ENCODE measurements at regions not wholly inside any gene's neighbourhood (a gene's known extent, or its start where the extent isn't known, plus 50 kb on each side); places are given as distances from the start of the nearest gene placed in this dataset.

DNA sequence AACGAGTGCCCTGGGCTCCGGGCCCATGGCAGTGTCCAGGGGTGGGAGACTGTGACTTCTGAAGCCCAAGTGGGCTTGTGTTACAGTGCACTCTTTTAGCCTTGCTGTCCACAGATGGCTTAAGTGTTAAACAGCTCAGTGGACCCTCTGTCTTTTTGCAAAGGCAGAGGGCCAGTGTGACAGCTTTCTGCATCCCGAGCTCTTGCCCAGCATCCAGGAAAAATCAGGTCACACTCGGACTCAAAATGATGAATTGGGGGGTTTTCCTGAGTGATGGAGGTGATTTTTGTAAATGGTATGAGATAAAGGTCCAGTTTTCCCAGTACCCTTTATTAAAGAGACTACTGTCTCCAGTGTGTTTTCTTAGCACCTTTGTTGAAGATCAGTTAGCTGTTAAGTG, 321.3 kb upstream of the GRAMD2B start (continued):
- TF ChIP-seq HSF1 (IDR thresholded peaks at IDR 0.05; ENCODE audit: low read depth, low read length), result no peak
- no peak for TF ChIP-seq SPI1 (IDR thresholded peaks at IDR 0.05; ENCODE audit: borderline replicate concordance, insufficient read depth, low read depth, low read length)
- TF ChIP-seq NRF1 (conservative IDR thresholded peaks at IDR 0.05; ENCODE audit: low read depth, low read length), result no peak
- TF ChIP-seq SMC3 (IDR thresholded peaks at IDR 0.05; ENCODE audit: borderline replicate concordance, low read length), result no peak
- TF ChIP-seq EGR1 (IDR thresholded peaks at IDR 0.05; ENCODE audit: borderline replicate concordance in 1 of 2, low read depth in 2 of 2, low read length in 2 of 2), result no peak
- no peak for TF ChIP-seq CHD4 (IDR thresholded peaks at IDR 0.05)
- TF ChIP-seq NKRF (conservative IDR thresholded peaks at IDR 0.05), result no peak
- TF ChIP-seq RFX5 (IDR thresholded peaks at IDR 0.05; ENCODE audit: low read depth, low read length), result no peak

DNA sequence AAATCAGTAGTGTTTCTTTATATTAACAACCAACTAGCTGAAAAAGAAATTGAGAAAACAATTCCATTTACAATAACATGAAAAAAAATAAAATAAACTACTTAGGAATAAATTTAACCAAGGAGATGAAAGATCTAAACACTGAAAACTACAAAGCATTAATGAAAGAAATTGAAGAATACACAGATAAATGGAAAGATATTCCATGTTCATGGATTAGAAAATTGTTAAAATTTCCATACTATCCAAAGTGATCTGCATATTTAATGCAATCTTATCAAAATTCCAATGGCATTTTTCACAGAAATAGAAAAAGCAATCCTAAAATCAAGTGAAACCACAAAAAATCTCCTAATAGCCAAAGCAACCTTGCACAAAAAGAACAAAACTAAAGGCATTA, 320.2 kb upstream of the GRAMD2B start:
- Histone ChIP-seq H3K4me2 (ENCODE audit: control insufficient read depth, insufficient read depth) (no peak overlapping the region), H2AFZ (ENCODE audit: control insufficient read depth, low read depth, low read length) (no peak overlapping the region), H3K36me3 (ENCODE audit: control insufficient read depth in 2 of 2, insufficient read depth in 2 of 2, low read length in 1 of 2) (no peaks in the 10 kb centered on the region), H3K27me3 (replicated peaks in 1 of 2; ENCODE audit: control insufficient read depth in 2 of 2, insufficient read depth in 2 of 2, low read length in 1 of 2) (no peaks in the 10 kb centered on the region; a peak in 1 of 4 replicates), H4K20me1 (ENCODE audit: control insufficient read depth, insufficient read depth) (no peaks in the 10 kb centered on the region), H3K9ac (ENCODE audit: control insufficient read depth, insufficient read depth, low read length) (no peak overlapping the region), H3K79me2 (ENCODE audit: control insufficient read depth, insufficient read depth, low read length) (no peaks in the 10 kb centered on the region), H3K9me3 (replicated peaks; ENCODE audit: control insufficient read depth, insufficient read depth, low read length) (no peaks in the 10 kb centered on the region), H3K27ac (ENCODE audit: control insufficient read depth, insufficient read depth) (no peak overlapping the region), H3K4me1 (ENCODE audit: control insufficient read depth, insufficient read depth, low read length) (no peaks in the 10 kb centered on the region), H3K4me3 (no peak overlapping the region)
- ATAC-seq (no peak), DNase-seq (ENCODE audit: low read depth, low spot score) (no peak), FAIRE-seq (no peak)
- ChIA-PET POLR2A (no interaction called here), RAD21 (ENCODE audit: unreplicated experiment) (no interaction called here), SMC1A (ENCODE audit: uncharacterized antibody, unreplicated experiment) (no interaction called here), CTCF (no interaction called here)
- in situ Hi-C loops (cut with MboI), result no loop called here
- intact Hi-C loops (cut with micrococcal nuclease; ENCODE audit: unreplicated experiment), result no loop called here
- BruUV-seq (replicated peaks), result no TSS peak
- TF ChIP-seq ZSCAN29 (IDR thresholded peaks at IDR 0.05) (no peak), SIN3A (IDR thresholded peaks at IDR 0.05; ENCODE audit: low read depth, low read length) (no peak), ZNF24 (IDR thresholded peaks at IDR 0.05) (no peak), TBL1XR1 (IDR thresholded peaks at IDR 0.05; ENCODE audit: low read depth, low read length) (no peak), MTA3 (IDR thresholded peaks at IDR 0.05; ENCODE audit: borderline replicate concordance, low read length) (no peak), PAX8 (IDR thresholded peaks at IDR 0.05) (no peak), BMI1 (IDR thresholded peaks at IDR 0.05; ENCODE audit: borderline replicate concordance) (no peak), HDAC6 (IDR thresholded peaks at IDR 0.05; ENCODE audit: unreplicated experiment) (no peak), IRF4 (IDR thresholded peaks at IDR 0.05; ENCODE audit: low read depth, low read length) (no peak), CHD1 (IDR thresholded peaks at IDR 0.05; ENCODE audit: low read depth, low read length) (no peak)
- TF ChIP-seq, protein P1, sequence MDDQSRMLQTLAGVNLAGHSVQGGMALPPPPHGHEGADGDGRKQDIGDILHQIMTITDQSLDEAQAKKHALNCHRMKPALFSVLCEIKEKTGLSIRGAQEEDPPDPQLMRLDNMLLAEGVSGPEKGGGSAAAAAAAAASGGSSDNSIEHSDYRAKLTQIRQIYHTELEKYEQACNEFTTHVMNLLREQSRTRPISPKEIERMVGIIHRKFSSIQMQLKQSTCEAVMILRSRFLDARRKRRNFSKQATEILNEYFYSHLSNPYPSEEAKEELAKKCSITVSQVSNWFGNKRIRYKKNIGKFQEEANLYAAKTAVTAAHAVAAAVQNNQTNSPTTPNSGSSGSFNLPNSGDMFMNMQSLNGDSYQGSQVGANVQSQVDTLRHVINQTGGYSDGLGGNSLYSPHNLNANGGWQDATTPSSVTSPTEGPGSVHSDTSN (IDR thresholded peaks at IDR 0.05; ENCODE audit: insufficient replicate concordance, low read depth, low read length), result no peak

Data from GM12878 (cell line).